Osteoblast (primary cell): ENCODE measurements at regions not wholly inside any gene's neighbourhood (a gene's known extent, or its start where the extent isn't known, plus 50 kb on each side); places are given as distances from the start of the nearest gene placed in this dataset.

Experiments
- DNase-seq: peaks from one replicate; pipeline ENCODE4 v3.0.0; 2011; ENCODE audit warnings: low spot score, mixed read lengths; ENCODE audit not compliant: insufficient read length; ENCODE audit errors: missing footprints
- H2AFZ ChIP-seq: 2 replicates; pipeline ENCODE4 v1.6.0; 2011; ENCODE audit warnings: mild to moderate bottlenecking, low read length
- H3K27ac ChIP-seq: 2 replicates; pipeline ENCODE4 v1.5.1; 2011; ENCODE audit warnings: mild to moderate bottlenecking, low read depth, low read length, moderate library complexity
- H3K27me3 ChIP-seq: 2 replicates; pipeline ENCODE4 v1.6.0; 2012; ENCODE audit warnings: mild to moderate bottlenecking, control low read depth, inconsistent platforms, low read length, moderate library complexity; ENCODE audit not compliant: insufficient read depth
- H3K36me3 ChIP-seq: 2 replicates; pipeline ENCODE4 v1.5.1; 2011; ENCODE audit warnings: mild to moderate bottlenecking, low read length, control low read depth, moderate library complexity; ENCODE audit not compliant: insufficient read depth
- H3K4me1 ChIP-seq: 2 replicates; pipeline ENCODE4 v1.5.1; 2011; ENCODE audit warnings: mild to moderate bottlenecking, low read length, control low read depth, moderate library complexity; ENCODE audit not compliant: insufficient read depth
- H3K4me2 ChIP-seq: 2 replicates; pipeline ENCODE4 v1.6.0; 2011; ENCODE audit warnings: mild to moderate bottlenecking, low read length; ENCODE audit not compliant: insufficient read depth
- H3K4me3 ChIP-seq: fragments of 200-600 bp; sonication (generic); 3 replicates; pipeline ENCODE4 v1.5.1; 2012; ENCODE audit warnings: mild to moderate bottlenecking, low read length, inconsistent platforms; ENCODE audit not compliant: insufficient read depth
- H3K79me2 ChIP-seq: 2 replicates; pipeline ENCODE4 v1.6.0; 2012; ENCODE audit warnings: mild to moderate bottlenecking, low read length, control low read depth, inconsistent platforms; ENCODE audit not compliant: insufficient read depth
- H3K9me3 ChIP-seq: 2 replicates; pipeline ENCODE4 v1.5.1; 2011; ENCODE audit warnings: low read depth, low read length, control low read depth
- H4K20me1 ChIP-seq: 2 replicates; pipeline ENCODE4 v1.6.0; 2012; ENCODE audit warnings: mild to moderate bottlenecking, low read length, control low read depth; ENCODE audit not compliant: insufficient read depth
- CTCF ChIP-seq: IDR thresholded peaks from 2 replicates; pipeline ENCODE4 v1.5.1; 2011; ENCODE audit warnings: mild to moderate bottlenecking, low read depth, low read length, moderate library complexity; ENCODE audit errors: extremely low read depth

GRCh38 chr9:124197177-124198095 lies 60.3 kb upstream of the NEK6 start:
- no peaks in the 10 kb centered on the region for H3K79me2 ChIP-seq
- H4K20me1 ChIP-seq: no peaks in the 10 kb centered on the region
- no peak overlapping the region for H3K4me3 ChIP-seq
- no peak for TF ChIP-seq CTCF
- no peak overlapping the region for H3K27ac ChIP-seq
- no peak overlapping the region for H2AFZ ChIP-seq
- H3K4me2 ChIP-seq: no peak overlapping the region
- no peaks in the 10 kb centered on the region for H3K9me3 ChIP-seq
- no peaks in the 10 kb centered on the region for H3K4me1 ChIP-seq
- peaks cover 14% of the 10 kb centered on the region for H3K27me3 ChIP-seq
- no peaks in the 10 kb centered on the region for H3K36me3 ChIP-seq
- DNase-seq: no peak

- H3K27me3 ChIP-seq: peaks cover 14% of the 10 kb centered on the region
- H3K4me3 ChIP-seq: no peak overlapping the region
- no peak overlapping the region for H3K27ac ChIP-seq
- H2AFZ ChIP-seq: no peak overlapping the region
- no peak for TF ChIP-seq CTCF
- H3K4me2 ChIP-seq: no peak overlapping the region
- H4K20me1 ChIP-seq: no peaks in the 10 kb centered on the region
- DNase-seq: no peak
- no peaks in the 10 kb centered on the region for H3K36me3 ChIP-seq
- H3K9me3 ChIP-seq: no peaks in the 10 kb centered on the region
- no peaks in the 10 kb centered on the region for H3K4me1 ChIP-seq
- no peaks in the 10 kb centered on the region for H3K79me2 ChIP-seq
Measured at GRCh38 chr9:124198331-124198730, 59.4 kb upstream of the NEK6 start.

- H3K27me3 ChIP-seq: peaks cover 16% of the 10 kb centered on the region
- H3K4me3 ChIP-seq: no peak overlapping the region
- DNase-seq: no peak
- H3K4me2 ChIP-seq: no peak overlapping the region
- H3K79me2 ChIP-seq: no peaks in the 10 kb centered on the region
- H2AFZ ChIP-seq: no peak overlapping the region
- H4K20me1 ChIP-seq: no peaks in the 10 kb centered on the region
- no peaks in the 10 kb centered on the region for H3K4me1 ChIP-seq
- no peaks in the 10 kb centered on the region for H3K9me3 ChIP-seq
- H3K36me3 ChIP-seq: no peaks in the 10 kb centered on the region
- TF ChIP-seq CTCF: no peak
- no peak overlapping the region for H3K27ac ChIP-seq
Measured at GRCh38 chr9:124198948-124199347, 58.8 kb upstream of the NEK6 start.

- H3K27me3 ChIP-seq: peaks cover 17% of the 10 kb centered on the region
- DNase-seq: no peak
- no peaks in the 10 kb centered on the region for H3K4me1 ChIP-seq
- no peaks in the 10 kb centered on the region for H3K36me3 ChIP-seq
- no peak for TF ChIP-seq CTCF
- no peak overlapping the region for H2AFZ ChIP-seq
- H3K9me3 ChIP-seq: no peaks in the 10 kb centered on the region
- no peaks in the 10 kb centered on the region for H4K20me1 ChIP-seq
- H3K4me3 ChIP-seq: no peak overlapping the region
- no peak overlapping the region for H3K27ac ChIP-seq
- no peak overlapping the region for H3K4me2 ChIP-seq
- H3K79me2 ChIP-seq: no peaks in the 10 kb centered on the region
Measured at GRCh38 chr9:124199474-124199873, 58.3 kb upstream of the NEK6 start.
